ENCODE measurements at regions not wholly inside any gene's neighbourhood (a gene's known extent, or its start where the extent isn't known, plus 50 kb on each side); places are given as distances from the start of the nearest gene placed in this dataset.

- no peak for TF ChIP-seq CTCF (IDR thresholded peaks at IDR 0.05)
- no peak for TF ChIP-seq EZH2 (IDR thresholded peaks at IDR 0.05; ENCODE audit: borderline replicate concordance, insufficient read depth, low read depth, low read length, poor library complexity, severe bottlenecking)
These were observed 55.6 kb downstream of the KIAA0408 start for GRCh38 chr6:127403636-127404035.
